Nephron (organoid): ENCODE measurements at regions not wholly inside any gene's neighbourhood (a gene's known extent, or its start where the extent isn't known, plus 50 kb on each side); places are given as distances from the start of the nearest gene placed in this dataset.

Experiments used
- H3K27ac Mint-ChIP-seq, 3 experiments: 2 replicates each; pipeline ENCODE4 v1.8.0; 2020; ENCODE audit warnings: mixed read lengths in 3 of 3, mild to moderate bottlenecking in 2 of 3, moderate library complexity in 1 of 3
- H3K27me3 Mint-ChIP-seq: 2 replicates; pipeline ENCODE4 v1.8.0; 2021; ENCODE audit warnings: low read depth, mild to moderate bottlenecking, moderate library complexity, mixed read lengths
- H3K36me3 Mint-ChIP-seq: 2 replicates; pipeline ENCODE4 v1.8.0; 2020; ENCODE audit warnings: low read depth, mixed read lengths
- H3K4me1 Mint-ChIP-seq: 2 replicates; pipeline ENCODE4 v1.8.0; 2020; ENCODE audit warnings: mixed read lengths
- H3K4me3 Mint-ChIP-seq, 3 experiments: 2 replicates each; pipeline ENCODE4 v1.8.0; 2020; ENCODE audit warnings: mild to moderate bottlenecking in 3 of 3, mixed read lengths in 3 of 3, moderate library complexity in 2 of 3
- H3K9me3 Mint-ChIP-seq: 2 replicates; pipeline ENCODE4 v1.8.0; 2020; ENCODE audit warnings: mixed read lengths
- CTCF ChIP-seq, 3 experiments: fragments of 200-600 bp; sonication (generic); IDR thresholded peaks; one replicate each; pipeline ENCODE4 v1.5.0; 2021; ENCODE audit warnings: antibody characterized with exemption in 3 of 3; ENCODE audit not compliant: unreplicated experiment in 3 of 3

GRCh38 chr2:22882011-22882410 lies 503.0 kb upstream of the KLHL29 start:
- no peaks in the 10 kb centered on the region for H3K27me3 Mint-ChIP-seq
- no peak overlapping the region for H3K27ac Mint-ChIP-seq
- H3K9me3 Mint-ChIP-seq = no peaks in the 10 kb centered on the region
- peaks cover 6% of the 10 kb centered on the region for H3K4me1 Mint-ChIP-seq
- no peak overlapping the region for H3K4me3 Mint-ChIP-seq
- TF ChIP-seq CTCF (IDR thresholded peaks at IDR 0.05; ENCODE audit: unreplicated experiment in 3 of 3) = no peak
- H3K36me3 Mint-ChIP-seq = no peaks in the 10 kb centered on the region

- no peaks in the 10 kb centered on the region for H3K27me3 Mint-ChIP-seq
- H3K36me3 Mint-ChIP-seq = no peaks in the 10 kb centered on the region
- no peak overlapping the region for H3K4me3 Mint-ChIP-seq
- no peak overlapping the region for H3K27ac Mint-ChIP-seq
- H3K4me1 Mint-ChIP-seq = peaks cover 6% of the 10 kb centered on the region
- H3K9me3 Mint-ChIP-seq = no peaks in the 10 kb centered on the region
- no peak for TF ChIP-seq CTCF (IDR thresholded peaks at IDR 0.05; ENCODE audit: unreplicated experiment in 3 of 3)
Observed at GRCh38 chr2:22882643-22883042, 502.3 kb upstream of the KLHL29 start.

- TF ChIP-seq CTCF (IDR thresholded peaks at IDR 0.05; ENCODE audit: unreplicated experiment in 3 of 3) = no peak
- no peaks in the 10 kb centered on the region for H3K36me3 Mint-ChIP-seq
- H3K4me3 Mint-ChIP-seq = no peak overlapping the region
- no peaks in the 10 kb centered on the region for H3K9me3 Mint-ChIP-seq
- peaks cover 6% of the 10 kb centered on the region for H3K4me1 Mint-ChIP-seq
- no peak overlapping the region for H3K27ac Mint-ChIP-seq
- no peaks in the 10 kb centered on the region for H3K27me3 Mint-ChIP-seq
Observed at GRCh38 chr2:22883054-22883453, 501.9 kb upstream of the KLHL29 start.

GRCh38 chr2:22885245-22885644 lies 499.7 kb upstream of the KLHL29 start:
- Mint-ChIP-seq H3K4me3 (no peak overlapping the region), H3K4me1 (peaks cover 6% of the 10 kb centered on the region), H3K27me3 (peaks cover 4% of the 10 kb centered on the region), H3K27ac (no peak overlapping the region), H3K36me3 (no peaks in the 10 kb centered on the region), H3K9me3 (no peaks in the 10 kb centered on the region)
- TF ChIP-seq CTCF (IDR thresholded peaks at IDR 0.05; ENCODE audit: unreplicated experiment in 3 of 3) = no peak

GRCh38 chr2:22887426-22887825 lies 497.6 kb upstream of the KLHL29 start:
- Mint-ChIP-seq H3K4me1 (peaks cover 6% of the 10 kb centered on the region), H3K27ac (no peak overlapping the region), H3K36me3 (no peaks in the 10 kb centered on the region), H3K4me3 (no peak overlapping the region), H3K9me3 (no peaks in the 10 kb centered on the region), H3K27me3 (peaks cover 9% of the 10 kb centered on the region)
- TF ChIP-seq CTCF (IDR thresholded peaks at IDR 0.05; ENCODE audit: unreplicated experiment in 3 of 3) = no peak

- H3K4me3 Mint-ChIP-seq = no peak overlapping the region
- H3K27me3 Mint-ChIP-seq = peaks cover 9% of the 10 kb centered on the region
- H3K9me3 Mint-ChIP-seq = no peaks in the 10 kb centered on the region
- H3K36me3 Mint-ChIP-seq = no peaks in the 10 kb centered on the region
- H3K27ac Mint-ChIP-seq = no peak overlapping the region
- no peak for TF ChIP-seq CTCF (IDR thresholded peaks at IDR 0.05; ENCODE audit: unreplicated experiment in 3 of 3)
- peaks cover 4% of the 10 kb centered on the region for H3K4me1 Mint-ChIP-seq
Observed at GRCh38 chr2:22887845-22888244, 497.1 kb upstream of the KLHL29 start.
